ENCODE measurements at regions not wholly inside any gene's neighbourhood (a gene's known extent, or its start where the extent isn't known, plus 50 kb on each side); places are given as distances from the start of the nearest gene placed in this dataset.

- DNase-seq: no peak
These were observed 299.8 kb upstream of the NEBL start for GRCh38 chr10:21196822-21197395.

GRCh38 chr10:21195252-21195651, 298.1 kb upstream of the NEBL start:
- DNase-seq: peak; percentile 5

GRCh38 chr10:21194510-21194993, 297.4 kb upstream of the NEBL start:
- DNase-seq: no peak

DNA sequence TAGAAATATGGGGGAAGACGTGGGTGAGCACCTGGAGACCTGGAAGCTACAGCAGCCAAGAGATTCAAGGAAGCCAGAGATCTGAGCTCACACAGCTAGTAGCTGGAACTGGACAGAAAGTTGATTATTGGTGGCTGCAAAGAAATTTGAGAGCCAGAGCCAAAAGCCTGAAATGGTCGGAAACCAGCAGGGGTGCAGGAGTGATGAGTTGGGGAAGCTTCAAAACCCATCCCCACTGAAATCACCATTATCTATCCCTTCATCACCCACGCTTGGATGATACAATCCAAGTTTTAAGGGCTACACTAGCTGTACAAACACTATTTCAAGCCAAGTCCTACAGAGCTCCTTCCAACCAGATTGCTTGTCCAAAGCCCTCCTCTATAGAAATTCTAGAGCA, 296.1 kb upstream of the NEBL start:
- DNase-seq: no peak

GRCh38 chr10:21191512-21191911, 294.4 kb upstream of the NEBL start:
- no peak for DNase-seq

- DNase-seq: no peak
These were observed 287.9 kb upstream of the NEBL start for GRCh38 chr10:21184984-21185383.

- DNase-seq: peak; percentile 35
These were observed 287.1 kb upstream of the NEBL start for GRCh38 chr10:21184216-21184615.

- no peak for DNase-seq
These were observed 285.9 kb upstream of the NEBL start for GRCh38 chr10:21183025-21183424.

DNA sequence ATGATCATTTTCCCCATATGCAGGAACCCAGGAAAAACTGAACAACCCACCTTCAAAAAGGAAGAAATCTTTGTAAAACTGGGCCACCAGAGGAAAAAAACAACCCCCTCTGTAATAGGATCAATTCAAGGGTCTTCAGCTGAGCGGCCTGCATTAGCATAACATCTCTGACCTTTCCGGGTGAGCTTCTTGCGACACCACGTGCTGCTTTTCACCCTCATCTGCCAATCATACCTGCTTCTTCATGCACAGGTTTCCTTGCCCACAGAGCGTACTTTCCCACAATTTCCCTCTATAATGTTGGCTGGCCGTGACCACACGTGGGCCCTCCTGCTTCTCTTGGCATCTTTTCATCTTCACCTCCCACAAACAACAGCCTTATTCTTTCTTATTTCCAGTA, 284.3 kb upstream of the NEBL start:
- no peak for DNase-seq

DNA sequence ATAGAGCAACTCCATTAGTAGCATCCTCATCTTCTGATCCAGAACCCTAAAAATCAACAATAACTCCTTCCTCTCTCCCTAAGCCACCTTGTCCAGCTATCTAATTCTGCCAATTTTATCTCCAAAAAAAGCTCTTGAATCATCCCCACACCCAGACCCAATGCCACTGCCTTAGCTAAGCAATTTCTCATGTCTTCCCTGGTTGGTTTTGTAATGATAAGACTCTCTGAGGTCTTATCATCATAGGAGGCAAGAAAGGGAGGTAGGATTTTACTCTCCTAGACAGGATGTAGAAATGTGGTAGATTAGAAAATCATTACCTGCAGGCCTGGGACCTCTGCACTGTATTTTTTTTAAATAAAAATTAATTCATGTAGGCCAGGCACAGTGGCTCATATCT, 283.5 kb upstream of the NEBL start:
- DNase-seq: no peak

- DNase-seq: no peak
These were observed 279.9 kb upstream of the NEBL start for GRCh38 chr10:21176934-21177480.

DNA sequence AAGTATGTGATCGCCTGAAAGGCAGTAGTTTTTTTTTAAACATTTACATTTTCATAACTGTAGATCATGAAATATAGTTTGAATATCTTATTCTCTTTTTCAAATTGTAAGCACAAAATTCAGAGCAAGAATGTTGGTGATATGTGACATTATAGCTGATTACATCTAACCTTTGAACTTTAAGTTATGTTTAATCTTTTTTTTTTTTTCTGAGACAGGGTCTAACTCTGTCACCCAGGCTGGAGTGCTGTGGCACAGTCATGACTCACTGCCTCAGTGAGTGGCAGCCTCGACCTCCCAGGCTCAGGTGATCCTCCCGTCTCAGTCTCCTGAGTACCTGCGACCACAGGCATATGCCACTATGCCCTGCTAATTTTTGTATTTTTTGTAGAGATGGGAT, 278.7 kb upstream of the NEBL start:
- DNase-seq: no peak

DNA sequence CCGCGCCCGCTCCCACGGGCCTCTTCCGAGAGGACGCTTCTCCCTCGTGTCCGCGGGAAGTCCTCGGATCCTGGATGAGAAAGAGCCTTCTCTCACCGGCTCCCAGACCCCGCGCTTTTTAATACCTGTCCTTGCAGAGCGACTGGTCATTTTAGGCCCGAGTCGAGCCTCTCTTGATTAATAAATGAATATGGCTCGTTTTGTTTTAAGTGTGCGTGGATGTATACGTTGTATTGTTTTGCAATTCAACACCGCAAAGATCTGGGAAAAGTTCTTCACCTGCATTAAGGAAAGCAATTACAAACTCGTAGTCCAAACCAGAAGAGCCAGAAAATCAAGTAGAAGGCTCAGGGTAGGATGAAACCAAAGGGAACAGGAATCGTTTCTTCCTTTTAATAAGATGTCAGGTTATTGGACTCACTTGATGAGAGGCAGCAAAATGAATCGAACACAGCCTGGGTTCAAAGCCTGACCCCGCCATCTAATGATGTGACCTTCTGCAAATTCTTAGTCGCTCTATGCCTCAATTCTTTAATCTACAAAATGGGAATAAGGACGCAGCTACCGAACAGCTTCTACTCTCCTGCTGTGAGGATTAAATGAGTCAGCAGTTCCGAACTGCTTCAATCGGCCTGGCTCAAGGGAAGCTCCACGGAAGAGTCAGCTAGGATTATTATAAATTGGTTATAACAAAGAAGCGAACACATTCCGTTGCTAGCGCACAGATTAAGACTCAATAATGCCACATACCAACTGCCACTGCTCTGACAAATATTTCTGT, 277.8 kb upstream of the NEBL start:
- DNase-seq: peak; percentile 22

GRCh38 chr10:21173802-21174714, 276.9 kb upstream of the NEBL start:
- DNase-seq: peak; percentile 51

- peak; percentile 9 for DNase-seq
These were observed 276.1 kb upstream of the NEBL start for GRCh38 chr10:21172930-21173801.

- peak; percentile 24 for DNase-seq
These were observed 275.4 kb upstream of the NEBL start for GRCh38 chr10:21172542-21172929.

GRCh38 chr10:21171936-21172541, 274.9 kb upstream of the NEBL start:
- peak; percentile 24 for DNase-seq

DNA sequence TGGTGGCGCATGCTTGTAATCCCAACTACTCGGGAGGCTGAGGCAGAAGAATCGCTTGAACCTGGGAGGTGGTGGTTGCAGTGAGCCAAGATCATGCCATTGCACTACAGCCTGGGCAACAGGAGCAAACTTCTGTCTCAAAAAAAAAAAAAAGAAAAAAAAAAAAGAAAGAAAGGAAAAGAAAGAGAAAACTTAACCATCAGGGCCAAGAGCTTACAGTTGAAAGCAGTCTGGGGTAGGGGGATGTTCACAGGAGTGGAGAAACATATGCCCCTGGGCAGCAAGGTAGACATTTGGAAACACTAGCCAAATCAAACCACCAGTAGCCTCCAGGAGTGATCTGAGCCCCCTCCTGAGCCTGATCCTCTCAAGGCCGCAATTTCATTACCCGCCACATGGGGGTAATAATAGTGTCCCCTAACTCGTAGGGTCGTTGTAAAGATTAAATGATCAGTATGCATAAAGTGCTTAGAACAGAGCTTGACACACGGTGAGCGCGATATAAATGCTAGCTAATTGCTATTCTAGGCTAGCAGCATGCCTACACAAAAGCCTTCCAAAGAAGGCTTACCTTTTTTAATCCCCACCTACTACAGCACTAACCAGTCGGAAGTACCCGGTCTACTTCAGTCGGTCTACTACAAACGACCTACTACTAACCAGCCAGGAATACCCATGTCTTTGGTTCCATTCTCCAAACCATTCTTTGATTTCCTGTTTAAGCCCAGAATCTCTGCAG, 274.3 kb upstream of the NEBL start:
- no peak for DNase-seq

DNA sequence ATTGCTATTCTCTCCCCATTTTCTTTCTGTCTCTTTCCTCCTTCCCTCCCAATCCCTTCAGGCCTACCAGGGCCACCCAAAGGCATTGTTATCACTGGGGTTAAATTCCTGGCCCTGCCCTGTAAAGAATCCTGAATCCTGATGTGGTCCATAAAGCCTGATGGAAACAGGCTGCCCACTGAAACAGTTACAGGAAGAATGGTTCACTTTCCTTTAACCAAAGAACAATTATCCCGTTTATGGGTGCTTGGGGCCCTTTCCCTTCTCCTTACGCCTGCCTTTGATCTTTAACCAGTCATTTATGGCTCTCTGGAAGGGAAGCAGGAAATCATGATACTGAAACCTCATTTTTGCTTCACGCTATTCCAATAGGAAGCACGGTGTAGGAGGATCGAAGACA, 273.1 kb upstream of the NEBL start:
- DNase-seq: no peak

DNA sequence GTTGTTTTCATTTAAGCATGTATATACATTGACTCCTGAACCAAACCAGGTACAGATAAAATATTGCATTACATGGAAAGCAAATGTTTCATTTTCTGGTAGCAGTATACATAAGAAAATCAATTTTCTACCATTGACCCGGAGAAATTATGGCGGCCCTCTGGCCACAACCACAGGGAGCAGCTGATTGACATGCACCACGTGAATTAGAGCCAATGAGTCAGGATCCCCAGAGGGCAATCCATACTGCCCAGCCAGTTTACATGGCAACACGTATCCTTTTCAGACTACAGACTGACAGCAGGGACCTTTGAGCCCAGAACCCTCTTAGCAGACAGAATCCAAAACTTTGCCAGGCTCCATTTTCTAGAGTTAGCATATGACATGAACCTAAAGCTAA, 272.2 kb upstream of the NEBL start:
- DNase-seq: no peak
